Fibroblast of gingiva (primary cell): ENCODE measurements at regions not wholly inside any gene's neighbourhood (a gene's known extent, or its start where the extent isn't known, plus 50 kb on each side); places are given as distances from the start of the nearest gene placed in this dataset.
"Not testable (repeated sequence)": the region's sequence is repeated elsewhere in the genome, so short reads cannot be mapped to it uniquely, and the experiment has no call there.

Experiments
- DNase-seq: peaks from one replicate; pipeline ENCODE4 v3.0.0-alpha.2; 2011; ENCODE audit warnings: low read depth

DNA sequence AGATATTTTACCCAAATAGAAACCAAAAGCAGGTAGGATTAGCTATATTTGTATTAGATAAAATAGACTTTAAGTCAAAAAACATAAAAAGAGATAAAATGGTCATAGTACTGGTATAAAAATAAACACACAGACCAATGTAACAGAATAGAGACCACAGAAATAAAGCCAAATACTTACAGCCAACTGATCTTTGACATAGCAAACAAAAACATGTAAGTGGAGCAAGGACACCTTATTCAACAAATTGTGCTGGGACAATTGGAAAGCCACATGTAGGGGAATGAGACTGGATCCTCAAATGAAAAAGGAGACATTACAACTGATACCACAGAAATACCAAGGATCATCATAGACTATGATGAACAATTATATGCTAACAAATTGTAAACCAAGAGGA, 94.5 kb upstream of the SIRPG start:
- no peak for DNase-seq

DNA sequence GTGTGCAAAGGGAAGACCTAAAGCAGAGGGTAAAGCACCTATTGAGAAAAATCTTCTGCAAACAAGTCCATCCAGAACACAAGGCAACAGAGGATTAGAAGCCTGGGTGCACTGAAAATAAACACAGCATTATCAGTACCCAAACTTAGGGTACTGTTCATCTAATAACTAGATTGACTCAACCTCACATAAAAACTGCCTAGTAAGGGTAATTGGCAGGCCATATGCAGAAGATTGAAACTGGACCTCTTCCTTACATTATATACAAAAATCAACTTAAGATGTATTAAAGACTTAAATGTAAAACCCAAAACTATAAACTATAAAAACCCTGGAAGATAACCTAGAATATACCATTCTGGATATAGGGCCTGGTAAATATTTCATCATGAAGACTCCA, 91.2 kb upstream of the SIRPG start:
- no peak for DNase-seq

DNA sequence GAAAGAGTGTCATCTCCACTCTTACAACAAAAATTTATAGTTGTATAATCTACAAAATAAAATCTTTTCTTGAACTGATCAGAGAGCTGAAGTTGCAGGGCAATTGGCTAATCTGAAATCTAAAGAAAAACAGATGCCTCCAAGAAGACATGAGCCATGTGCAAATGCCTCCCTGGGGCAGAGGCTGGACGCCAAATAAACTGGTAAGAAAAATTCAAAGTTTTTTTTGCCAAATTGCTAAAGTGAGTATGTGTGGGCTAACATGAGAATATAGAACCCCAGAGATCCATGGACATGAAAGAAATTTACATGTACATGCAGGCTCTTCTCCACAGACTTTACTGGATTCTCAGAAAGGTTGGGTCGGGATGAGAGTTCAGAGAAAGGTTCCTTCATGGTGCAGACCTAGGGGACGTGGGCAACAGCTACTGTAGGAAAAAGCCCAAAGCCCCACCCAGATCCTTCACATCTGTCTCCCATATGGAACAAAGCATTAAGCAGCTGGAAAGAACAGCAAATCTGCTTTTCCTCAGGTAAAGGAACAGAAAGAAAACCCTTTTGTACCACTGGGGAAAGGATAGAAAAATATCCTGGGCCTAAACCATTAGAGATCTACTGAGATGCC, 90.5 kb upstream of the SIRPG start:
- DNase-seq = no peak

DNA sequence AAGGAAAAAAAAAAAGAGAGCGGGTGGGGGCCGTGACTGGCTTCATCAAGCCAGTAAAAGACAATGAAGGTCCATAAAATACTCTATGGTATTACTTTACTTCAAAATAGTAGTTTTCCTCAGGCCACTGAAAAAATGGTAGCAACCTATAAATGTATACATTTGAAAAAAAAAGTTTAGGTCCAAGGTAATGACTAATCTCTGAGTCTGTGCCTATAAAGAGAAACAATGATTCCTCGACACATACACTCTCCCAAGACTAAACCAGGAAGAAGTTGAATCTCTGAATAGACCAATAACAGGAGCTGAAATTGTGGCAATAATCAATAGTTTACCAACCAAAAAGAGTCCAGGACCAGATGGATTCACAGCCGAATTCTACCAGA, 84.5 kb upstream of the SIRPG start:
- DNase-seq = not testable (repeated sequence)

DNA sequence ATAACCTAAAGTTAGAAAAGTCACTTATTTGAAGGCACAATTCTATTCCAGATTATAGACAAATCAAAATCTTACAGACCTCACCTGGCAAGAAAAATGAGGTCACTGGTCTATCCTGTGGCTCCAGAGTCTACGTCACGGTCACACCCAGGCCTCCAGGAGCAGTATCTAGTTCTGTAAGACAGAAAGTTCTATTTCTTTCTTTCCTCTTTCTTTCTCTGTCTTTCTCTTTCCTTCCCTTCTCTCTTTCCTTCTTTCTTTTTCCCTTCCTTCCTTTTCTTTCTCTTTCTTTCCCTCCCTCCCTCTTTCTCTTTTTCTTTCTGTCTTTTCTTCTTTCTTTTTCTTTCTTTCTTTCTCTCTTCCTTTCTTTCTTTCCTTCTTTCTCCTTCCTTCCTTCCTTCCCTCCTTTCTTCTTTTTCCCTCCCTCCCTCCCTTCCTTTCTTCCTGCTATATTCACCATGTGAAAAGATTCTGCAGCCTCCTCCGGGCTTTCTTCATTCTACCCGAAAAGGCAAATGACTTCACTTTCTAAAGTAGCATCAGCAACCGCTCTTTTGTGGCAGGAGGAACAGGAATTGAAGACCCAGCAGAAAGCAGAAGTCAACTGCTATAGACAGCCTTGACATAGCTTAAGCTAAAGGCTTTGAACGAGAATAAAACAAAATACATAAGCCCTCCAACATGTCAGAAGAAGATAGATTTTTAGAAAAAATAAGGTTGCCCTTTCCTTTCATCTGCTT, 83.9 kb upstream of the SIRPG start:
- DNase-seq = no peak

DNA sequence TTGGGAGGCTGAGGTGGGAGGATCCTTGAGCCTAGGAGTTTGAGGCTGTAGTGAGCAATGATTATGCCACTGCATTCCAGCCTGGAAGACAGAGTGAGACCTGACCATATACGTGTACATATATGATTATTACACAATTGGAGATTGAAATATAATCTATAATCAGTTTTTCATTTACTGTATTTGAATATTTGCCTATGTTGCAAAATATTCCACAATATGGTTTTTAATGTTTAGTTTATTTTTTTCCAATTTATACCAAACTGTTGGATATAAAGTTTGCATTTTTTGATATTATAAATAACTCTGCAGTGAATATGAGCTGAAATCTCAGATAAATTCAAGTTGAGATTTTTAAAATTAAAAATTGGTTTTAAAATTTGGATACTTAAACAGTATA, 79.6 kb upstream of the SIRPG start:
- DNase-seq = no peak

DNA sequence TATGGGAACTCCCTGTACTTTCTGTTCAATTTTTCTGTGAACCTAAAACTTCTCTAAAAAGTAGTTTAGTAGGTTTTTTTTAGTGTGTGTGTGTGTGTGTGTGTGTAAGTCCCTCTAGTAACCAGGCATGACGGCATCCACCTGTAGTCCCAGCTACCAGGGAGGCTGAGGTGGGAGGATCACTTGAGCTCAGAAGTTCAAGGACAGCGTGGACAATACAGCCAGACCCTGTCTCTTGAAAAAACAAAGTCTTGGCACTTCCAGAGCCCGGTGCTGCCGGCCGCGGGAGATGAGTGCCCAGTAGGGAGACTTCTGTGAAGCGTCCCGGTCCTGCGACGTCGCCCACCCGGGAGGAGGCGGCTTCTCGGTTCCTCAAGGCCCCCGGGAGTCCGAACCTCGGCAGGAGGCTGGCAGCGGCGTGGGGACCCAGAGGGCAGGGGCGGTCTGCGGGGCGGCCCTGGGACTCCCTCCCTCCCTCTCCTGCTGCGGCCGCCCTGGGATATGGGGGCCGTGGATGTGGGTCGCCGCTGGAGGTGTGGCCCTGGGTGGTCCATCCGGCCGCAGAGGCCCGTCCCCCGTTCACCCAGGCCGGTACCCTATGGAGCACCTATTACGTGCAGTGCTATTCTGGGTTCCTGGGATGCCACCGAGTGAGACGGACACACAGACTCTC, 78.0 kb upstream of the SIRPG start:
- no peak for DNase-seq

DNA sequence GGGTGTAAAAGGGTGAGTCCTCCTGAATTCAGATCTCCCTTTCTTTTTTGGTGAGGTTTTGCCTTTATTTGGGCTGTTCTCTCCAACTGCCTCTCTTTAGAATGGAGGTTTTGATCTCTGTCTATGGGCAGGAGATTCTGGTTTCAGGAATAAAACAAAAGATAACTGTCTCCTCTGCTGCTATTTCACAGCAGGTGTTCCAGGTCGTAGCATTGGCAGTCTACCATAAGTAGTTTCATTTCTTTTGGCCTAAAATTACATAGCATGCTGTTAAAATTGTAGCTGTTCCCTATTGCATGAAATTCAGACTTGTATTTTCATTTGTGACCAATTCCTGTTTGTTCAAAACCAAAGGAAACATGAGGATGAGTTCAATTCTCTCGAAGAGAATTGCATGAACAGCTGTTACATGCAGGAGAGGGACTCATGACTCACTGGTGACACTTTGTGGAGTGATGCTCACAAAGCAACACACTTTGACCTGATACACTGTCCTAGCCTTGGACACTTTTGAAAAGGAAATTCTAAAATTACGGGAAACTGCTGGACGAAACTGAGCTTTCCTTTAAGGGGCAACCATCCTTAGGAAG, 76.8 kb upstream of the SIRPG start:
- DNase-seq = no peak

DNA sequence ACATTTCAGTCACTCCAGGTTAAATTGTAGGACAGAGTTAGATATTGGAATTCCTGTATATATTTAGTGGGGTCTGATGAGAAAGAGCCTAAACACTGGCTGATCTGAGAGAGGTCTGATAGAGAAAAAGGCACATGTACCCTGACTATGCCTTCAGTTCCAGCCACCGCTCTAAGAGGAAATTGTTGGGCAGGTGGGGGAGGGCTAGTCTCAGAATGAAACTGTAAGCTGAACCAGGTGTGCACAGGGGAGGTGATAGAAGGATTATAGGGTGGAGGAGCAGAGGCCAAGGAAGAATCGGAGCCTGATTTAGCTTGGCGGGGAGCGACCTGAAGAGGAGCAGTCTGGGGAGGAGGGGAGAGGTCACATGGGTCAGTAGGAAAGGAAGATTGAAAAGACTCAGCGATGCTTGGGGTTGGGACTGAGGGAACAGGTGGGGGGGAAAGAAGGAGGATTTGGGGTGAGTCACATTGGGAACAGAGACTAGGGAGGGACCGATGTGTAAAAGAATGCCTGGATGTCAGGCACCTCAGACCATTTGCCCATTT, 74.3 kb upstream of the SIRPG start:
- not testable (repeated sequence) for DNase-seq

DNA sequence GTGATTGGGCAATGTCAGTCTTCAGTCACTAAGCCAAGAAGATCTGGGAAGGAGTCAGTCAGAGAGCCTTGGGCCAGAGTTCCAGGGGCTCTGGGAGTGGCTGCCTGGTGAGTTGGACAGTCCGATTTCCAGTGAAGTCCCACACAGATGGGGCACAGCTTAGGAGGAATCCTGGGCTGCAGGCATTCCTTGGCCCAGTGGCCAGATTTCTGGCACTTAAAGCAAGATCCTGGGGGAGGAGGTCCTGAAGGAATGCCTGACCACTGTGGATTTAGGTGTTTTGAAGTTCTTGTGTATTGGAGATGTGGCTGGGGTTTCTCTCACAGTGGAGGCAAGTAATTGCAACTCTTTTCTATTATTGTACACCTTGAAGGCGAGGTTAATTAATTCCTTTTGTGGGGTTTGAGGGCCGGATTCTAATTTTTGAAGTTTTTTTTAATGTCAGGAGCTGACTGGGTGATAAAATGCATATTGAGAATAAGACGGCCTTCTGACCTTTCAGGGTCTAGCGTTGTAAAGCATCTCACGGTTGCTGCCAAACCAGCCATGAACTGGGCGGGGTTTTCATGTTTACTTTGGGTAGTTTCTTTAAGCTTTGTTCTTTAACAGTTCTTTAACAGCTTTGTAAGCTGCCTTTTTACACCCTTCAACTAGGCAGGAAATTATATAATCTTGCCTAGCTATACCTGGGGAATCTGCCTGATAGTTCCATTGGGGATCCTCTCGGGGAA, 73.6 kb upstream of the SIRPG start:
- not testable (repeated sequence) for DNase-seq

DNA sequence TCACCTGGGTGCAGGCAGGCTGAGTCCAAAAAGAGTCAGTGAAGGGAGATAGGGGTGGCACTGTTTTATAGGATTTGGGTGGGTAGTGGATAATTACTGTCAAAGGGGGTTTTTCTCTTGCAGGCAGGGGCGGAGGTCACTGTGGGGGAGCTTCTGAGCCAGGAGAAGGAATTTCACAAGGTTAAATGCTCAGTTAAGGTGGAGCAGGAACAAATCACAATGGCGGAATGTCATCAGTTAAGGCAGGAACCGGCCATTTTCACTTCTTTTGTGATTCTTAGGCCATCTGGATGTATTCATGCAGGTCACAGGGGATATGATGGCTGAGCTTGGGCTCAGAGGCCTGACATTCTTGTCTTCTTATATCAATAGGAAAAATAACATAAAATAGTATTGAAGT, 69.7 kb upstream of the SIRPG start:
- DNase-seq = not testable (repeated sequence)

DNA sequence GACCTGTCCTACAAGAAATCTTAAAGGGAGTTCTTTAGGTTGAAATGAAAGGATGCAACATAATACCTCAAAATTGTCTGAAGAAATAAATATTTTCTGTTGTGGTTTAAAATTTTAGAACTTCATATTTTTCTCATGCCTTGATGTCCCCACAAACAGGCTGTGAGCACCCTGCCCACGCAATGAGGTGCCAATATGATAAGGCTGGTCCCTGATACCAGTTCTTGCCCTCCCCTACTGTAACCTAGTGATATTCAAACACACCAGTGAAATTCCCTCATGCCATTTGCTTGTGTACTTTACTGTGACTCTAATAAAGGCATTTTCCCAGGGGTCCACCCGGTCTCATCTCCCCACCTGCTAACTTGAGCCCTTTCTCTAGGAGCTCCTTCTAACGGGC, 67.3 kb upstream of the SIRPG start:
- DNase-seq = no peak

DNA sequence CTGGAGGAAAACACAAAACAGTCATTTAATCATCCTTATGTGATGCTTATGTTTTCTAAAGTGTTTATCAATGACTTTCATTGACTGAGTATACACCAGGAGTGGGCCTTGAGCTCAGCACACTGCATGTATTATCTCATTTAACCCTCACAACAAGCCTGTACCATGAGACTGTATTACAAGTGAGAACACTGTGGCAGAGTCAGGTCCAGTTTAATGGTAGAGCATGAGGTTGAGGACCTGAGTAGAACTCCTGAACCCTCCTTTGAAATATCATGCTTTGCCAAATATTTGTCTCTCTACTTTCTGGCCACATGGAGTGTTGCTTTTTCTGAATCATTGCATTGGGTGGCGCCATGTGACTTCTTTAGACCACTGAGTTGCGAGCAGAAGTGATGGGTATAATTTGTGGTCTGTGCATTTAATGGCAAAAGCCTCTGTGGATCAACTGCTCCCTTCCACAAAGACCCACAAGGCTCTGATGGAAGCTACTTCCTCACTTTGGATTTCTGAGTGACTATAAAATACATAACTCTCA, 65.0 kb upstream of the SIRPG start:
- no peak for DNase-seq

DNA sequence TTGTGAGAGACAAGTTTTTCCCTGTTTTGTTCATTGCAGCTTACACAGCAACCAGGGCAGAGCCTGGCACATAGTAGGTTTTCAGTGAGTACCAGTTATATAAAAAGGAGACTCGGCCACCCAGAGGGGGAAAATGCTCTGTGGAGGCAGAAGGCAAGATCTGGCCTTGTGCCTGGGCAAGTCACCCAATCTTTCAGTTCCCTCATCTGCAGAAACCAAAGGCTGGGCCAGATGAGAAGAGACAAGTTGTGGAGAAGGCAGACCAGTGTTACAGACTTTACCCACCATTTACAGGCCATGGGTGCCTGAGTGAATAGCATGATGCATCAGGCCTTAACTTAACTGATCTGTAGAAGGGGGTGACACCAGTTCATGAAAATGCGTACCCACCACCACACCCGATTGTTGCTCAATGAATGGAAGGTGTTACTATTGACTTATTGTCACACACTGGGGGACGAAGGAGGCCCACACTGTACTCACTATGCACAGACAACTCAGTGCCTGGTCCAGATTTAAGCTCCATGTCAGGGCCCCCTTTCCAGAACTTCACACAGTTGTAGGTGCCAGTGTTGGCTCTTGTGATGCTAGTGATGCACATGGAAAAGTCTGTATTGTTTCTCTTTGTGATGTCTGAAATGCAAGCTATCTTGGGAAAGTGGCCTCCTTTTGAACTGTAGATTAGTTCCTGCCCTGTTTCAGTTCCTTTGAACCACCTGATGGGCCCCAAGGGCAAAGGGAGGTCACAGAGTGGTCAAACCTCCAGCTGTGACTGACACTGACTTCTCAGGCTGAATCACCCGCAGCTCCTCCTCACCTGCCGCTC, 64.3 kb upstream of the SIRPG start:
- no peak for DNase-seq

DNA sequence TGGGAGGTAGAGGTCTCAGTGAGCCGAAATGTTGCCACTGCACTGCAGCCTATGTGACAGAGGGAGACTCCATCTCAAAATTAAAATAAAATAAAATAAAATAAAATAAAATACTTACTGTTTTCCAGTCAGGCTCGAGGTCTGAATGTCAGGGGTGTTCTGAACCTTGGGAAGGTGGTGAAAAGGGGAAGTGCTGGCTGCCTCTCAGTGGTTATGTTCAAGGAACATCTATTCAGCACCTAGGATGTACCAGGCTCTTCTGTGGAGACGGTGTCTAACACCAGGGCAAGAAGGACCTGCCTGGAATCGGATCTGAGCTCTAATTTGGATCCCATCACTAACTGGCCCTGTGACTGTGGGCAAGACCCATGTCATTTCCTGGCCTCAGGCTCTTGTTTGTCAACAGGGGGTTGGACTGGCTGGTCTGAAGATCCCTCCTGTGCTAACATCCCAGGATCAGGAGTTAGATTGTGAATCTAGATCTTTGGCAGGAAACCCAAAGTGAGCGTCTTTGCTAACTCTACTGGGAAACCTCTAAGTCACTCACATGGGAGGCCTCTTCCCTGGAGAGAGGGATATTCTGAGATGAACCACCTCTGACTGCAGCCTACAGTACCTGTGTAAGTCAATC, 63.4 kb upstream of the SIRPG start:
- no peak for DNase-seq

DNA sequence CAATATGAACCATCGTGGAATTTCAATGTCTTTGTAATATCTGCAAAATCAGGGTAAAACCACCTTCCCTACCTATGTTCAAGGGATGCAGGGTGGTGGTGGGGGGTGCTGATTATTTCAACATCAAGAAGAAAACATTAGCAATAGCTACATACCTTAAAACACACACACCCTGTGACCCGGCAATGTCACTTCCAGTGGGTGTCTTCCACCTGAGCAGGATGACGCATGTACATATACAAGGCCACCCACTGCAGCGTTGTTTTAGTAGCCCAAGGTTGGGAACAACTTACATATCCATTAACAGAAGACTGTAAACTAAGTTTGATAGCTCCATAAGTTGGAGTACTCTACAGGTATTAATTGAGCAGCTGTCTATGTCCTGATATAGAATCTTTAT, 62.6 kb upstream of the SIRPG start:
- DNase-seq = no peak

DNA sequence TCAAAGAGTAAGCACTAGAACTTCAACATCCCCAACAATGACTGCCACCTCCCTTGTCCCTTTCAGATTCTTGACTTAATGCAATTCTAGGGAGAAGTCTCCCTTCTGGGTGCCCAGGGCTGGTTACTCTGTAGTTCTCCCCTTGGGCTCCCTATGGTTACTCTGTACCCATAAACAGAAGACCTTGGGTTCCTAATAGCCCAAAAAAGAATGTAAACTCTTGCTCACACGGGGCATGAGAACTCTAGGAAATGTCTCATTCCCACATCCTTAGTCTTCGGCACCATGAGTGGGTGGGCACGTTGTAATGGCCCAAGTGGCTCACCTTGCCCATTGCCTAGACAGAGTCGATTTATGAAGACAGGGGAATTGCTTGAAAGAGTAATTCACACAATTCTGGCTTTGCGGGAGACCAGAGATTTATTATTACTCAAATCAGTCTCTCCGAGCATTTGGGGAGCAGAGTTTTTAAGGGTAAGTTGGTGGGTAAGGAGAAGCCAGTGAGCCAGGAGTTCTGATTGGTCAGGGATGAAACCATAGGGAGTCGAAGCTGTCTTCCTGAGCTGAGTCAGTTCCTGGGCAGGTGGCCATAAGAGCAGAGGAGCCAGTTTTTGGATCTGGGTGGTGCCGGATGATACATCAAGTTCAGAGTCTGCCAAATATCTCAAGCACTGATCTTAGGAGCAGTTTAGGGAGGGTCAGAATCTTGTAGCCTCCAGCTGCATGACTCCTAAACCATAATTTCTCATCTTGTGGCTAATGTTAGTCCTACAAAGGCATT, 61.2 kb upstream of the SIRPG start:
- peak; percentile 70 for DNase-seq

DNA sequence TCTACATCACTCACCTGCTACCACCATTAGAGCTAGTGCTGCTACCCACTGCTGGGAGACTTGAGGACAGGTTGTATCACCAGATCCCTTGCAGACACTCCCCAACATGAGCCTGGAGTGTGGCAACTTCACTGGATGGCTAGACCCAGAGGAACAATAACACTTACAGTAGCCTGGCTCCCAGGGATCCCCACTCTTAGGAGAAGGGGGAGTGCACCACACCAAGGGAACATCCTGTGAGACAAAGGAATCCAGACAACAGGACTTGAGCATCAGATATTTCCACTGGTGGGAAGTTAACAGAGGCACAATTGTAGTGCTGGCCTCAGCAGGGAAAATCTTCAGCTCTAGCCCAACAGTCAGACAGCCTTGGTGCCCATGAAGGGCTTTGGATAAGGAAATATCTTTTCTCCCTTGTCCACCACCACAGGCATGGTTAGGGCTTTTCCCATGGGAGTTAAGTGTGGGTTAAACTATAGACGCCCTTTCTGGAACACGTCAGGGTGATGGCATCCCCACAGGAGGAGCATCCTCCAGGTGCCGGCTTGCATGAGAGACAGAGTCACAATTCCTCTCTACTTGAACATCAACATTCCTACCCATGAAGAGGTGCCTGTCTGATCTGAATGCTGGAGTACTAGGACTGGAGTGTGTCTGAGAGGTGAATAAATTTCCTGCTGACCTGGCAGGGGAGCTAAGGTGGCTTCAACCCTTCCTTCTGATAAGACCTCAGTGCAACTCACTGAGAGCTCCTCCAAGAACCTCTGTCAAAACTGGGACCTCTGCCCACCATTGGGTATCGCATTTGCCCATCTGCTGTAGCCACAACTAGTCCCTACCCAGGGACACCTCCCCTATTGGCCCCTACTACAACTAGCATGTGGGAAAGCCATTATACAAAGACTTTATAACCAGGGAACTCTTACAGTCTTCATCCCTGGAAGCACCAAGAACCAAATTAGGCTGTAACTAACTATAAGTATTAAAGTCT, 55.4 kb upstream of the SIRPG start:
- DNase-seq = no peak
